GM08714 (cell line): ENCODE measurements at regions not wholly inside any gene's neighbourhood (a gene's known extent, or its start where the extent isn't known, plus 50 kb on each side); places are given as distances from the start of the nearest gene placed in this dataset.

Experiments
- H3K4me3 ChIP-seq: fragments of 200-500 bp; sonication (Bioruptor generic); 2 replicates; pipeline ENCODE4 v1.5.1; 2014; ENCODE audit warnings: mild to moderate bottlenecking, low read length, inconsistent platforms
- ZNF274 ChIP-seq: IDR thresholded peaks from 2 replicates; pipeline ENCODE4 v1.6.1; 2012; ENCODE audit warnings: mild to moderate bottlenecking, low read depth, low read length

GRCh38 chr15:95439922-95440376, 890.6 kb upstream of the NR2F2 start:
- no peak overlapping the region for H3K4me3 ChIP-seq
- no peak for TF ChIP-seq ZNF274

GRCh38 chr15:95440712-95441111, 889.8 kb upstream of the NR2F2 start:
- no peak overlapping the region for H3K4me3 ChIP-seq
- no peak for TF ChIP-seq ZNF274

GRCh38 chr15:95442107-95442719, 888.3 kb upstream of the NR2F2 start:
- TF ChIP-seq ZNF274 = no peak
- no peak overlapping the region for H3K4me3 ChIP-seq

- TF ChIP-seq ZNF274 = no peak
Measured at GRCh38 chr15:95444860-95445259, 885.6 kb upstream of the NR2F2 start.

GRCh38 chr15:95446854-95447253, 883.6 kb upstream of the NR2F2 start:
- no peak overlapping the region for H3K4me3 ChIP-seq
- no peak for TF ChIP-seq ZNF274

More at GRCh38 chr15:95444860-95445259, 885.6 kb upstream of the NR2F2 start:
- H3K4me3 ChIP-seq = no peak overlapping the region

GRCh38 chr15:95447486-95447885, 883.0 kb upstream of the NR2F2 start:
- H3K4me3 ChIP-seq = no peak overlapping the region
- no peak for TF ChIP-seq ZNF274

- no peak for TF ChIP-seq ZNF274
- no peak overlapping the region for H3K4me3 ChIP-seq
Measured at GRCh38 chr15:95448531-95449229, 881.8 kb upstream of the NR2F2 start.

- no peak overlapping the region for H3K4me3 ChIP-seq
Measured at GRCh38 chr15:95449230-95449628, 881.3 kb upstream of the NR2F2 start.

GRCh38 chr15:95450413-95450812, 880.1 kb upstream of the NR2F2 start:
- H3K4me3 ChIP-seq = no peak overlapping the region
- no peak for TF ChIP-seq ZNF274

More at GRCh38 chr15:95449230-95449628, 881.3 kb upstream of the NR2F2 start:
- no peak for TF ChIP-seq ZNF274

GRCh38 chr15:95451938-95452337, 878.6 kb upstream of the NR2F2 start:
- no peak for TF ChIP-seq ZNF274

GRCh38 chr15:95454403-95455262, 875.9 kb upstream of the NR2F2 start:
- TF ChIP-seq ZNF274 = no peak
- no peak overlapping the region for H3K4me3 ChIP-seq

More at GRCh38 chr15:95451938-95452337, 878.6 kb upstream of the NR2F2 start:
- H3K4me3 ChIP-seq = no peak overlapping the region

GRCh38 chr15:95457520-95457919, 873.0 kb upstream of the NR2F2 start:
- no peak for TF ChIP-seq ZNF274
- H3K4me3 ChIP-seq = no peak overlapping the region

- H3K4me3 ChIP-seq = no peak overlapping the region
- no peak for TF ChIP-seq ZNF274
Measured at GRCh38 chr15:95458721-95459120, 871.8 kb upstream of the NR2F2 start.

- no peak for TF ChIP-seq ZNF274
- no peak overlapping the region for H3K4me3 ChIP-seq
Measured at GRCh38 chr15:95459273-95459672, 871.2 kb upstream of the NR2F2 start.
